ENCODE measurements at regions not wholly inside any gene's neighbourhood (a gene's known extent, or its start where the extent isn't known, plus 50 kb on each side); places are given as distances from the start of the nearest gene placed in this dataset.

- WGBS, 2 experiments (ENCODE audit: insufficient coverage in 1 of 2, insufficient read length in 1 of 2), result 50 to 98% methylated on average over 1 to 2 of the region's 2 CpGs
- Mint-ChIP-seq H3K27ac (no peak overlapping the region), H3K9me3 (peaks cover 2% of the 10 kb centered on the region), H3K27me3 (ENCODE audit: insufficient read depth) (no peaks in the 10 kb centered on the region), H3K36me3 (ENCODE audit: low read depth) (no peaks in the 10 kb centered on the region), H3K4me3 (no peak overlapping the region), H3K4me1 (peaks cover 20% of the 10 kb centered on the region)
- Histone ChIP-seq H3K27me3 (ENCODE audit: control insufficient read depth, insufficient read depth, low read length, poor library complexity, severe bottlenecking) (no peaks in the 10 kb centered on the region), H3K36me3 (ENCODE audit: control insufficient read depth, insufficient read depth, low read length) (no peaks in the 10 kb centered on the region), H3K9ac (ENCODE audit: extremely low read depth, low read length, poor library complexity, severe bottlenecking) (no peak overlapping the region), H3K27ac (ENCODE audit: low read depth, low read length) (no peak overlapping the region), H3K9me3 (ENCODE audit: control insufficient read depth, low read length) (peaks cover 26% of the 10 kb centered on the region), H3K4me3 (ENCODE audit: low read length) (no peak overlapping the region), H3K4me1 (ENCODE audit: control insufficient read depth, insufficient read depth, low read length) (peaks cover 15% of the 10 kb centered on the region)
- no peak for DNase-seq
- TF ChIP-seq CTCF (conservative IDR thresholded peaks at IDR 0.05), result no peak
Observed at GRCh38 chr14:53464376-53464775, 311.3 kb upstream of the DDHD1 start.

GRCh38 chr14:53462931-53463778 lies 310.0 kb upstream of the DDHD1 start:
- TF ChIP-seq CTCF (conservative IDR thresholded peaks at IDR 0.05), result no peak
- Mint-ChIP-seq H3K9me3 (peaks cover 2% of the 10 kb centered on the region), H3K4me3 (no peak overlapping the region), H3K4me1 (peaks cover 24% of the 10 kb centered on the region), H3K27me3 (ENCODE audit: insufficient read depth) (no peaks in the 10 kb centered on the region), H3K27ac (peak overlapping the region; percentile 28), H3K36me3 (ENCODE audit: low read depth) (no peaks in the 10 kb centered on the region)
- Histone ChIP-seq H3K27ac (ENCODE audit: low read depth, low read length) (no peak overlapping the region), H3K27me3 (ENCODE audit: control insufficient read depth, insufficient read depth, low read length, poor library complexity, severe bottlenecking) (no peaks in the 10 kb centered on the region), H3K9me3 (ENCODE audit: control insufficient read depth, low read length) (peaks cover 26% of the 10 kb centered on the region), H3K4me1 (ENCODE audit: control insufficient read depth, insufficient read depth, low read length) (peaks cover 11% of the 10 kb centered on the region), H3K36me3 (ENCODE audit: control insufficient read depth, insufficient read depth, low read length) (no peaks in the 10 kb centered on the region), H3K9ac (ENCODE audit: extremely low read depth, low read length, poor library complexity, severe bottlenecking) (no peak overlapping the region), H3K4me3 (ENCODE audit: low read length) (no peak overlapping the region)
- no peak for DNase-seq
- 80 to 87% methylated on average over 7 to 9 of the region's 9 CpGs for WGBS, 2 experiments (ENCODE audit: insufficient coverage in 1 of 2, insufficient read length in 1 of 2)

- peaks cover 18% of the 10 kb centered on the region for H3K9me3 ChIP-seq (ENCODE audit: control insufficient read depth, low read length)
- Mint-ChIP-seq H3K4me1 (peaks cover 26% of the 10 kb centered on the region), H3K27me3 (ENCODE audit: insufficient read depth) (no peaks in the 10 kb centered on the region), H3K9me3 (peaks cover 2% of the 10 kb centered on the region), H3K36me3 (ENCODE audit: low read depth) (no peaks in the 10 kb centered on the region), H3K27ac (no peak overlapping the region), H3K4me3 (no peak overlapping the region)
- no peaks in the 10 kb centered on the region for H3K36me3 ChIP-seq (ENCODE audit: control insufficient read depth, insufficient read depth, low read length)
- no peak for DNase-seq
- no peak overlapping the region for H3K9ac ChIP-seq (ENCODE audit: extremely low read depth, low read length, poor library complexity, severe bottlenecking)
- no peak for TF ChIP-seq CTCF (conservative IDR thresholded peaks at IDR 0.05)
- no peak overlapping the region for H3K27ac ChIP-seq (ENCODE audit: low read depth, low read length)
- H3K4me1 ChIP-seq (ENCODE audit: control insufficient read depth, insufficient read depth, low read length), result peaks cover 6% of the 10 kb centered on the region
- WGBS, 2 experiments (ENCODE audit: insufficient coverage in 1 of 2, insufficient read length in 1 of 2), result 83 to 87% methylated on average over 5 to 6 of the region's 6 CpGs
- H3K4me3 ChIP-seq (ENCODE audit: low read length), result no peak overlapping the region
- no peaks in the 10 kb centered on the region for H3K27me3 ChIP-seq (ENCODE audit: control insufficient read depth, insufficient read depth, low read length, poor library complexity, severe bottlenecking)
Observed at GRCh38 chr14:53461858-53462257, 308.7 kb upstream of the DDHD1 start.
